ENCODE measurements at regions not wholly inside any gene's neighbourhood (a gene's known extent, or its start where the extent isn't known, plus 50 kb on each side); places are given as distances from the start of the nearest gene placed in this dataset.

DNA sequence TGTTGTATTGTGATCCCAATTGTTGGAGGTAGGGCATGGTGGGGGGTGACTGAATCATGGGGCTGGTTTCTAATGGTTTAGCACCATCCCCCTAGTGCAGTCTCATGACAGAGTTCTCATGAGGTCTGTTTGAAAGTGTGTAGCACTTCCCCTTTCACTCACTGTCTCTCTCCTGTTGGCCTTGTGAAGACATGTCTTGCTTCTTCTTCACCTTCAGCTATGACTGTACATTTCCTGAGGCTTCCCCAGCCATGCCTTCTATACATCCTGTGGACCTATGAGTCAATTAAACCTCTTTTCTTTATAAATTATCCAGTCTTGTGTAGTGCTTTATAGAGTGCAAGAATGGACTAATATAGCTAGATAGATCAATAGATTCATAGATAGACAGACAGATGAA is 230.0 kb downstream of the MAGEE1 start:
- no peak for DNase-seq (ENCODE audit: insufficient read length)
- no peak for FAIRE-seq
- no peak for TF ChIP-seq TAF1 (IDR thresholded peaks at IDR 0.05; ENCODE audit: borderline replicate concordance, low read depth, low read length)
- TF ChIP-seq POLR2A (IDR thresholded peaks at IDR 0.05; ENCODE audit: low read depth, low read length) = no peak
- no peak for TF ChIP-seq POLR2AphosphoS5 (IDR thresholded peaks at IDR 0.05; ENCODE audit: low read depth, low read length)

Data from GM12892 (cell line).